ENCODE measurements at regions not wholly inside any gene's neighbourhood (a gene's known extent, or its start where the extent isn't known, plus 50 kb on each side); places are given as distances from the start of the nearest gene placed in this dataset.
"Not testable (repeated sequence)": the region's sequence is repeated elsewhere in the genome, so short reads cannot be mapped to it uniquely, and the experiment has no call there.

- intact Hi-C loops (cut with DNase I): no loop called here
- TF ChIP-seq CTCF (IDR thresholded peaks at IDR 0.05) (no peak), POLR2A (IDR thresholded peaks at IDR 0.05) (no peak), EP300 (IDR thresholded peaks at IDR 0.05) (no peak)
These were observed 216.1 kb downstream of the DUSP10 start for GRCh38 chr1:221525749-221526148.

DNA sequence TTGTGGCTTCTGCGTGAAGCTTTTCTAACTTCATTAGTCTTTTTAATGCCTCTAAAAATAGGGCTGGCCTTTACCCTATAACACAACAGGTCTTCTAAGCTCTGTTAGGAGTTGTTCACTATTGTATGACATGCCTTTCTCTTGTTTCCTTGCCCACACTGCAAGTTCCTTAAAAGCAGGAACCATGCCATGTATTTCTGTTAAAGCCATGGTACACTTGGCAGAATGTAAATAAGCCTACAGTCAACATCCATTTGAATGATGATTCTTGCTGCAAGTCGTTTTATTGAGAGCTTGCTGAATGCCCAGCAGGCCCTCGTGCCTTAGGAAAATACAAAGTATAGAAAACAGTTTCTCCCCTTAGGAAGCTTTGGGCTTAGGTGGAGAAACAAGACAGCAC lies 214.6 kb downstream of the DUSP10 start:
- H3K9me3 ChIP-seq: no peaks in the 10 kb centered on the region
- no peak overlapping the region for H3K4me3 ChIP-seq
- H3K27ac ChIP-seq: no peak overlapping the region
- intact Hi-C loops (cut with DNase I): no loop called here
- TF ChIP-seq EP300 (IDR thresholded peaks at IDR 0.05) (no peak), POLR2A (IDR thresholded peaks at IDR 0.05) (no peak)
- H3K27me3 ChIP-seq: no peaks in the 10 kb centered on the region
- DNase-seq: no peak
- H3K4me1 ChIP-seq (ENCODE audit: insufficient read depth): no peaks in the 10 kb centered on the region
- H3K36me3 ChIP-seq: no peaks in the 10 kb centered on the region
- 66 to 81% (median 66%) methylated on average over 3 of the region's 3 CpGs for WGBS, 3 donors

More at GRCh38 chr1:221525749-221526148, 216.1 kb downstream of the DUSP10 start:
- Histone ChIP-seq H3K27ac (no peak overlapping the region), H3K27me3 (no peaks in the 10 kb centered on the region), H3K36me3 (no peaks in the 10 kb centered on the region), H3K9me3 (no peaks in the 10 kb centered on the region), H3K4me1 (ENCODE audit: insufficient read depth) (no peaks in the 10 kb centered on the region), H3K4me3 (no peak overlapping the region)
- 55 to 61% (median 58%) methylated on average over 2 of the region's 2 CpGs for WGBS, 3 donors
- no peak for DNase-seq

DNA sequence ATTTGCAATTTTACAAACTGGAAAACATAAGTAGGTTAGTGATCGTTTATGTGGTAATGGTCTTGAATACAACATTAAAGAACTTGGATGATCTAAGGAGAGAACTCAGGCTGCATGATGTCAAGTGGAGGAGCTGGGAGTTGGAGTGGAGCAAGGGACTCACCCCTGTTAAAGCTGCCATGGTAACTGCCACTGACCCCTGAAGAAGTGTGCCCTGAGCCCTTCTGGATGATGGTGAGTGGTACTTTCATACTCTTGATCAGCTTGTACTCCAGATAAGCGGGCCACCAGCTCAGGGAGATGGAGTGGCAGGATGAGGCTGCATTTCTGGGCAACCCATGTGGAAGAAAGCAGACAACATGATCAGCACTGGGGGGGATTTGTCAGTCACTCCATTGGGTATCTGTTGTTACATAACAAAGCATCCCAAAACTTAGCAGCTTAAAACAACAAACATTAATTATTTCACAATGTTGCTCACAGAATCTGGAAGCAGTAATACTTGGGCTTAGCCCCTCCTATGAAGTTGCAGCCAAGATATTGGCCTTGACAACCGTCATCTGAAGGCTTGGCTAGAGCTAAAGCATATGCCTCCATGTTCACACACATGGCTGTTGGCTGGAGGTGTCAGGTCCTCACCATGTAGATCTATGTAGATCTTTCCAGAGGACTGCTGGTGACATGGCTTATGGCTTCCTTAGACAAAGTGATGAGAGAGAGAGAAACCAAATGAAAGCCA lies 213.8 kb downstream of the DUSP10 start:
- Histone ChIP-seq H3K4me1 (ENCODE audit: insufficient read depth) (no peaks in the 10 kb centered on the region), H3K4me3 (no peak overlapping the region), H3K9me3 (no peaks in the 10 kb centered on the region), H3K27me3 (no peaks in the 10 kb centered on the region), H3K27ac (no peak overlapping the region), H3K36me3 (no peaks in the 10 kb centered on the region)
- 60 to 66% (median 65%) methylated on average over 3 of the region's 3 CpGs for WGBS, 3 donors
- intact Hi-C loops (cut with DNase I): no loop called here
- no peak for TF ChIP-seq CTCF (IDR thresholded peaks at IDR 0.05)
- TF ChIP-seq POLR2A (IDR thresholded peaks at IDR 0.05): no peak
- no peak for TF ChIP-seq EP300 (IDR thresholded peaks at IDR 0.05)
- no peak for DNase-seq

DNA sequence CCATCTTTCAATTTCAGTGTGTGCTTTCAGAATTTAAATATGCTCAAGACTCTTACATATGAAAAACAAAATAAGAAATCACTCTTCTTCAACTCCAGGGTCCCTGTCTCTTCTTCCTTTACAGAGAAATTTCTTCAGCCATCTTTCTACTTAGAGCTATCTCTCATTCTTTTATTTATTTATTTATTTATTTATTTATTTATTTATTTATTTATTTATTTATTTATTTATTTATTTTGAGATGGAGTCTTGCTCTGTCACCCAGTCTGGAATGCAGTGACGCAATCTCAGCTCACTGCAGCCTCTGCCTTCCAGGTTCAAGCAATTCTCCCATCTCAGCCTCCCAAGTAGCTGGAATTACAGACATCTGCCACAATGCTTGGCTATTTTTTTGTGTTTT lies 211.7 kb downstream of the DUSP10 start:
- H3K27ac ChIP-seq; H3K4me1 ChIP-seq (ENCODE audit: insufficient read depth); H3K27me3 ChIP-seq; intact Hi-C loops (cut with DNase I); DNase-seq; H3K9me3 ChIP-seq; H3K36me3 ChIP-seq; H3K4me3 ChIP-seq: not testable (repeated sequence)
- 81 to 100% (median 91%) methylated on average over 1 of the region's 1 CpG for WGBS, 3 donors

DNA sequence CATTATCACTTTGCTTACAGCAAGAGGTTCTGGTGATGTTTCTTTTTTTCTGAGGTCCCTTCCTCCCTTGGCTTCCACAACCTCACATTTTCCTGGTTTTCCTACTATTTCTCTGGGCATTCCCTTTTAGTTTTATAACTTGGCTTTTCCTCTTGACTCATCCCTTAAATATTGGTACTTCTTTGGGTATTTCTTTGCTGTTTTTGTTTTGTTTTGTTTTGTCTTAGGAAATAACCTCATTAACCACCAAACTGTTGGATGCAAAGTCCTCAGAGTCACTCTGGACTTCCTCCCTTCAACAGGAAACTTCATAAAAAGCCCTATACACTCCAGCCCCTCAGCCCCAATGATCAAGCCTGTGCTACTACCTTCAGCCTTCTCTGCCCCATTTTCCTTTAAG lies 211.1 kb downstream of the DUSP10 start:
- no peaks in the 10 kb centered on the region for H3K4me1 ChIP-seq (ENCODE audit: insufficient read depth)
- no peaks in the 10 kb centered on the region for H3K9me3 ChIP-seq
- intact Hi-C loops (cut with DNase I): no loop called here
- H3K36me3 ChIP-seq: no peaks in the 10 kb centered on the region
- DNase-seq: no peak
- no peak overlapping the region for H3K27ac ChIP-seq
- no peak for TF ChIP-seq EP300 (IDR thresholded peaks at IDR 0.05)
- TF ChIP-seq POLR2A (IDR thresholded peaks at IDR 0.05): no peak
- TF ChIP-seq CTCF (IDR thresholded peaks at IDR 0.05): no peak
- no peaks in the 10 kb centered on the region for H3K27me3 ChIP-seq
- H3K4me3 ChIP-seq: no peak overlapping the region
